GM19324 (cell line): ENCODE measurements at regions not wholly inside any gene's neighbourhood (a gene's known extent, or its start where the extent isn't known, plus 50 kb on each side); places are given as distances from the start of the nearest gene placed in this dataset.
"Not testable (repeated sequence)": the region's sequence is repeated elsewhere in the genome, so short reads cannot be mapped to it uniquely, and the experiment has no call there.

ENCODE experiments used
- ATAC-seq: cut with Tn5 transposase; IDR thresholded peaks from one replicate; pipeline ENCODE4 v1.9.1; 2021; ENCODE audit warnings: mild to moderate bottlenecking, moderate library complexity; ENCODE audit not compliant: unreplicated experiment, low FRiP score

- ATAC-seq, result no peak
Observed at GRCh38 chrX:138008281-138008680, 442.4 kb downstream of the ZIC3 start.

GRCh38 chrX:138011468-138011867 lies 445.5 kb downstream of the ZIC3 start:
- no peak for ATAC-seq

GRCh38 chrX:138014577-138014976 lies 448.6 kb downstream of the ZIC3 start:
- no peak for ATAC-seq

GRCh38 chrX:138018145-138018799 lies 452.3 kb downstream of the ZIC3 start:
- ATAC-seq, result no peak

- ATAC-seq, result no peak
Observed at GRCh38 chrX:138020941-138021340, 455.0 kb downstream of the ZIC3 start.

GRCh38 chrX:138026211-138026610 lies 460.3 kb downstream of the ZIC3 start:
- no peak for ATAC-seq

GRCh38 chrX:138031715-138032114 lies 465.8 kb downstream of the ZIC3 start:
- no peak for ATAC-seq

- ATAC-seq, result no peak
Observed at GRCh38 chrX:138034136-138034535, 468.2 kb downstream of the ZIC3 start.

GRCh38 chrX:138037548-138037947 lies 471.6 kb downstream of the ZIC3 start:
- no peak for ATAC-seq

- no peak for ATAC-seq
Observed at GRCh38 chrX:138057883-138058282, 492.0 kb downstream of the ZIC3 start.

- no peak for ATAC-seq
Observed at GRCh38 chrX:138058931-138059330, 493.0 kb downstream of the ZIC3 start.

GRCh38 chrX:138067415-138067814 lies 501.5 kb downstream of the ZIC3 start:
- ATAC-seq, result no peak

- no peak for ATAC-seq
Observed at GRCh38 chrX:138073626-138074025, 507.7 kb downstream of the ZIC3 start.

GRCh38 chrX:138082251-138082650 lies 516.3 kb downstream of the ZIC3 start:
- no peak for ATAC-seq

- ATAC-seq, result no peak
Observed at GRCh38 chrX:138082896-138083295, 517.0 kb downstream of the ZIC3 start.

GRCh38 chrX:138110910-138111309 lies 545.0 kb downstream of the ZIC3 start:
- ATAC-seq, result not testable (repeated sequence)

GRCh38 chrX:138127314-138127713 lies 561.4 kb downstream of the ZIC3 start:
- ATAC-seq, result no peak

- peak; percentile 65 for ATAC-seq
Observed at GRCh38 chrX:138128027-138128671, 562.2 kb downstream of the ZIC3 start.

- ATAC-seq, result no peak
Observed at GRCh38 chrX:138150709-138151108, 560.8 kb downstream of the FGF13 start.

- no peak for ATAC-seq
Observed at GRCh38 chrX:138157850-138158249, 553.7 kb downstream of the FGF13 start.

GRCh38 chrX:138191998-138192397 lies 519.5 kb downstream of the FGF13 start:
- no peak for ATAC-seq

GRCh38 chrX:138229718-138230117 lies 481.8 kb downstream of the FGF13 start:
- ATAC-seq, result no peak
